ENCODE measurements at regions not wholly inside any gene's neighbourhood (a gene's known extent, or its start where the extent isn't known, plus 50 kb on each side); places are given as distances from the start of the nearest gene placed in this dataset.
A peak's percentile ranks its signal among the peaks of the same experiment; 100 is the strongest.

DNA sequence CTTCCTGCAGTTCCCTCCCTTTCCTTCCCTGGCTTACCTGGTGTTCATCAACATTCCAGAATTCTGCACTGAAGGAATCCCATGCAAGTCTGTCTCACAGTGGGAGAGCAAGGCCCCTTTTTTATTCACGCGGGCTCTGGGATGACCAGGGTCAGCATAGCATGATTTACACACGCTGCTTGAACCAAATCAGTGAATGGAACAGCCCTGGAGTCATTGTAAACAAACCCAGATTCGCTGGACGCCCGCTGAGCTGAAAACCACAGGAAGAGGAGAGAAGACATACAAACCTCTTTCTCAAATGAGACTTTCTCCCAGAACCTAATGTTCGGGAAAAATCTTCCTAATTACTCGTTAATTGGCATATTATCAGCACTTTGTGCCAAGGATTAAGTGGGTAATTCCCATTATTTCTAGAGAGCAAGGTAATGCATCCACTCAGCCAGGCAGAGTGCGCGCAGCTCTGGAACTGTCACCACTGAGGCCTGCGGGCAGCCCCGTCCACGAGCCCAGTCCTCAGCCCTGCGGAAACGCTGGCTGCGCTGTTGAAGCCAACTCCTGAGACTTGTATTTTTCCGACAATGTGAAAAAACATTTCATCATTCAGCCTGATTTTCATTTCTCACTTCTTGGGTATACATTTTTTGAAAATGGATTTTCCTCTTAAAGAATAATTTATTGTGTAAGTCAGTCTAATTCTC lies 140.0 kb downstream of the ETS2 start:
- no peak for DNase-seq (ENCODE audit: insufficient read length, low spot score)
- FAIRE-seq: no peak

- DNase-seq (ENCODE audit: insufficient read length, low spot score): no peak
- no peak for FAIRE-seq
Measured at GRCh38 chr21:38944903-38945302, 139.2 kb downstream of the ETS2 start.

- no peak for FAIRE-seq
- no peak for DNase-seq (ENCODE audit: insufficient read length, low spot score)
Measured at GRCh38 chr21:38944402-38944801, 138.7 kb downstream of the ETS2 start.

GRCh38 chr21:38942748-38943211 lies 137.1 kb downstream of the ETS2 start:
- DNase-seq (ENCODE audit: insufficient read length, low spot score) (no peak), FAIRE-seq (no peak)

DNA sequence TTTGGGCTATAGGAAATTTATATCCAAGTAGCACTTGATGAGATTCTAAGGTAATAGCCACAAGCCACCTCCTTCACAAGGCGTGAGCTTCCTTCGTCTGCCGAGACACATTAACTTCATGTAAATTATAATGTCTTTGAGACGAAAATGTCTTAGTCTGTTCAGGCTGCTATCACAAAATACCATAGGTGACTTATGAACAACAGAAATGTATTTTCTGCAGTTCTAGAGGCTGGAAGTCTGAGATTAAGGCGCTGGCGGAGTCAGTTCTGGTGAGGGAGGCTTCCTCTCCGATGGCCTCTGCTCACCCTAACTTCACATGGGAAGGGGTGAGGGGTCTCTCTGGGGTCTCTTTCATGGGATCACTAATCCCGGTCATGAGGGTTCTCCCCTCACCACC lies 133.0 kb downstream of the ETS2 start:
- FAIRE-seq (no peak), DNase-seq (ENCODE audit: insufficient read length, low spot score) (no peak)

GRCh38 chr21:38938343-38938742 lies 132.6 kb downstream of the ETS2 start:
- FAIRE-seq (no peak), DNase-seq (ENCODE audit: insufficient read length, low spot score) (no peak)

DNA sequence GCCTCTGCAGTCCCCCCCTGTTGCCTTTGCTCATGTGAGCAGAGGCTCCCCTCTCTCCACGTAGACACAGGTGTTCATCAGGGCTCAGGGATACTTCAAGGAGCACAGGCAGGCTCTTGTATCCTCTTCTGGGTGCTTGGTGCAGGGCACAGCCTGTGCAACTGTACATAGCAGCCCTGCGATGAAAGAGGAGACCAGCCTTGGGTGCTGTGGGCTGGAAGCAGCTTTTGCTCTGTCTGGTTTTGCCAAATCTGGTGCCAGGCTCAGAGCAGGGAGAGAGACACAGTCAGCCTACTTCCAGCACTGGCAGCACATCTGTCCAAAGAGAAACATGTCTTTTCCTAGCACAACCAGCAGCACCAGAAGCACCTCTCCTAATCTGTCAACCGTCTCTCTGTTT lies 132.1 kb downstream of the ETS2 start:
- no peak for FAIRE-seq
- no peak for DNase-seq (ENCODE audit: insufficient read length, low spot score)

- FAIRE-seq: peak; percentile 26
- no peak for DNase-seq (ENCODE audit: insufficient read length, low spot score)
Measured at GRCh38 chr21:38937286-38937790, 131.6 kb downstream of the ETS2 start.

DNA sequence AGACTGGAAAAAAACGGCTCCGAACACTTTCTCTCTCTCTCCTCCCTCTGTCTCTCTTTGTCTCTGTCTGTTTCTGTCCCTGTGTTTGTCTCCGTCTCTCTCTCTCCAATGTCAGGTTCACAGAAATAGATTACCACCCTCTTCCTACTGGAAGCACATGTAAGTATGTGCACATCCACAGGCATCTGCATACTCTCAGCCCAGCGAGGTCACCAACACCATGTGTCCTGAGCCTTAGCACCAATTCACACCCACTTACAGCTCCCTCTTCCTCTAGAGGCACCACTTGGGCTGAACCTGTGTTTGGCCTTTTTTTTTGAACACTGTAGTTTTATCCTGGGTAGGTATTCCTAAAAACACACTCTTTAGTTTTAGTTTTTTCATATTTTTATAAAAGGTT lies 130.5 kb downstream of the ETS2 start:
- FAIRE-seq (no peak), DNase-seq (ENCODE audit: insufficient read length, low spot score) (no peak)

GRCh38 chr21:38933731-38934130 lies 128.0 kb downstream of the ETS2 start:
- no peak for FAIRE-seq
- no peak for DNase-seq (ENCODE audit: insufficient read length, low spot score)

- DNase-seq (ENCODE audit: insufficient read length, low spot score) (no peak), FAIRE-seq (no peak)
Measured at GRCh38 chr21:38931291-38931690, 125.6 kb downstream of the ETS2 start.

GRCh38 chr21:38930853-38931252 lies 125.1 kb downstream of the ETS2 start:
- FAIRE-seq (no peak), DNase-seq (ENCODE audit: insufficient read length, low spot score) (peak; percentile 54)

DNA sequence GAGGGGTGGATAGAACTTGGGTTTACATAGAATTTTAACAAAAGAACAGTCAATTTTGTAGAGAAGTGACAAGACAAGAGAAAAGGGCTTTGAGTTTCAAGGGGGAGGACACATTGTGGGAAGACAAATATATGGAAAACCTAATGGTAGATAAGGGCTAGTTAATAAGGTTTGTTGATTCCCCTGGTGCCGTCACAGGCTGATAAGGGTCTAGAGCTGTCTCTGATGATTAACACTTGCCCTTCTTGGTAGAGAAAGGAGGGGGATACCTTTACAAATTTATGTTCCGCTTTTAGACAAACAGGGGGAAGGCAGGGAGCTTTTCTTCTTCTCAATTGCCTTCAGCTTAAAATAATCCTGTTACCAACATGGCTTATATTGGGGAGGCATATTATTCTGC lies 124.3 kb downstream of the ETS2 start:
- no peak for FAIRE-seq
- no peak for DNase-seq (ENCODE audit: insufficient read length, low spot score)

DNA sequence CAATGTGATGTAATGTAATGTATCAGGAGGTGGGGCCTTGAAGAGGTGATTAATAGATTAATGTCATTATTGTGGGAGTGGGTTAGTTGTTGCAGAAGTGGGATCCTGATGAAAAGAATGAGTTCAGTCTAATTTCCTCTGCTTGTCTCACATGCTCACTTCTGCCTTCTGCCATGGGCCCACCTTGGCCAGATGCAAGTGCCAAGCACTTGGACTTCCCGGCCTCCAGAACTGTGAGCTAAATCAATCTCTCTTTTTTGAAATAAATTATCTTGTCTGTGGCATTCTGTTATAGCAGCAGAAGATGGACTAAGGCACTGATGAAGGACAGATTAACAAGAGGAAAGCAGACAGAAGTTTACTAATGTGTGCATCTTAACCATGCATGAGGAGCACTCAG lies 123.9 kb downstream of the ETS2 start:
- no peak for DNase-seq (ENCODE audit: insufficient read length, low spot score)
- FAIRE-seq: no peak

GRCh38 chr21:38929142-38929541 lies 123.4 kb downstream of the ETS2 start:
- DNase-seq (ENCODE audit: insufficient read length, low spot score) (no peak), FAIRE-seq (no peak)

DNA sequence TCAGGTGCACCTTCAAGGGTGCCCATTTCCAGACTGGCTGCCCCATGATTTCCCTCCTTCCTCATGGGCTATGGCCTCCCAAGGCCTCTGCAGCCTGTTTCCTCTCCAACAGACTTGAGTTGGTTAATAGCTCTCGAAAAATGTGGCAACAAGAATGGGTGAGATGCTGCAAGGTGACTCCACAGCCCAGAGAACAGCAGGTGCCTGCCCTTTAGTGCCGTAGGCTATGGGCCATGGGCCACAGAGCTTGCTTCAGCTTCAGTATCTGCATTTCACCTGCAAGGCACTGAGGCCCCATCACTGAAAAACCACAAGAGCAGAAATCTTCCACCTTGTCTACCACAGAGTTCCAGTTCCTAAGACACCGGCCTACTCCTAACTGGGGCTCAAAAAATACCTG lies 122.0 kb downstream of the ETS2 start:
- FAIRE-seq (no peak), DNase-seq (ENCODE audit: insufficient read length, low spot score) (no peak)

DNA sequence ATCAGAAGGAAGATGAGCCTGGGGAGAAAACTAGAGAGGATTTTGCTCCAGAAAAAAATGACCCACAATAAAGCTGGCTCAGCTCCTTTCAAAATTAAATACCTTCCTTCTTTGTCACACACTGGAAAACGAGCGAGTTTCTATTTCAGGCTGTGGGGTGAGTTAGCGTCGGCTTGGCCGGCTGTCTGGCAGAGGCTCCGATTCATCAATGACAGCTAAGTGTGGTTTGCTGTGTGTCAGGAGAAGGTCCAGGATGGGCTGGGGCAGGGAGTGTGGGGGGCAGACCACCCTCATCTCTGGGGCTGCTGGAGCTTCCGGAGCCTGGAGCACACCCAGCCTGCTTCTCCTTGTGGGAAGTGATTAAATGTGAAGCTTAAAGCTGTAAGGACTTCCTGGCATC lies 120.2 kb downstream of the ETS2 start:
- DNase-seq (ENCODE audit: insufficient read length, low spot score) (peak; percentile 71), FAIRE-seq (peak; percentile 63)

DNA sequence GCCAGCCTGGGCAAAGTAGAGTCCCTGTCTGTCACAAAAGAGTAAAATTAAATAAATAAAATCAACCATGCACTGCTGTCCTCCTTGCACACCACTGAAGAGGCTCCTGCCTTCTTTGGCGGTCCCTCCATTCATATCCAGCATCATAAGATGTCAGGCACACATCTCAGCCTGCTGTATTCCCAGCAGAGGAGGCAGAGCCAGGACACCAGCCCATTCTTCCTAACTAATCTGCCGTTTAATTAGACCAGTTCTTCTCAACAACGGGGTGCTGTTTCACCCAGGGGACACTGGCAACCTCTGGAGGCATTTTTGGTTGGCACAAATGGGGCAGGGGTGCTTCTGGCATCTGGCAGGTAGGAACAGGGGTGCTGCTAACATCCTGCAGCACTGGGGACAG lies 119.7 kb downstream of the ETS2 start:
- no peak for FAIRE-seq
- no peak for DNase-seq (ENCODE audit: insufficient read length, low spot score)

GRCh38 chr21:38924954-38925353 lies 119.2 kb downstream of the ETS2 start:
- FAIRE-seq (no peak), DNase-seq (ENCODE audit: insufficient read length, low spot score) (no peak)

- FAIRE-seq: no peak
- DNase-seq (ENCODE audit: insufficient read length, low spot score): no peak
Measured at GRCh38 chr21:38923429-38923828, 117.7 kb downstream of the ETS2 start.

DNA sequence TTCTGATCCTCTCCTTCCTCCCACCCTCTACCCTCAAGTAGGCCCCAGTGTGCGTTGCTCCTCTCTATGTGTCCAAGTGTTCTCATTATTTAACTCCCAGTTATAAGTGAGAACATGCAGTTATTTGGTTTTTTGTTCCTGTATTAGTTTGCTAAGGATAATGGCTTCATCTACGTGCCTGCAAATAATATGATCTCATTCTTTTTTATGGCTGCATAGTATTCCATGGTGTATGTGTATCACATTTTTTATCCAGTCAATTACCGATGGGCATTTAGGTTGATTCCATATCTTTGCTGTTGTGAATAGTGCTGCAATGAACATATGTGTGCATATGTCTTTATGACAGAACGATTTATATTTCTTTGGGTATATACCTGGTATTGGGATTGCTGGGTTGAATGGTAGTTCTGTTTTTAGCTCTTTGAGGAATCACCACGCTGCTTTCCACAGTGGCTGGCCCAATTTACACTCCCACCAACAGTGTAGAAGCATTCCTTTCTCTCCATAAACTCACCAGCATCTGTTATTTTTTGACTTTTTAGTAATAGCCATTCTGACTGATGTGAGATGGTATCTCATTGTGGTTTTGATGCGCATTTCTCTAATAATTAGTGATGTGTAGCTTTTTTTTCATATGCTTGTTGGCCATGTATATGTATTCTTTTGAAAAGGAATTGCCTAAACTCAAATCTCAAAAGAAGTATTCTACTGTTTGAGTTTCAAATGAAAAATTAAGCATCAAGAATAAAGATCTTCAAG lies 116.9 kb downstream of the ETS2 start:
- no peak for DNase-seq (ENCODE audit: insufficient read length, low spot score)
- no peak for FAIRE-seq
